OCI-LY1 (cell line): ENCODE measurements at regions not wholly inside any gene's neighbourhood (a gene's known extent, or its start where the extent isn't known, plus 50 kb on each side); places are given as distances from the start of the nearest gene placed in this dataset.

Experiments
- H2AFZ ChIP-seq: fragments of 200-600 bp; sonication (generic), shearing (Covaris generic); 2 replicates; pipeline ENCODE4 v1.6.0; 2014; ENCODE audit warnings: antibody characterized with exemption, mild to moderate bottlenecking, low read length
- H3F3A ChIP-seq: fragments of 200-600 bp; sonication (generic), shearing (Covaris generic); 2 replicates; pipeline ENCODE4 v1.6.0; 2014; ENCODE audit warnings: mild to moderate bottlenecking, antibody characterized with exemption, low read length, moderate library complexity; ENCODE audit not compliant: insufficient read depth
- H3K27ac ChIP-seq: fragments of 200-600 bp; sonication (generic); 2 replicates; pipeline ENCODE4 v1.5.1; 2014; ENCODE audit warnings: low read length, mixed run types, mild to moderate bottlenecking, low read depth; ENCODE audit not compliant: poor library complexity, severe bottlenecking
- H3K27me3 ChIP-seq: fragments of 200-600 bp; sonication (generic); 2 replicates; pipeline ENCODE4 v1.6.0; 2014; ENCODE audit warnings: antibody characterized with exemption, mild to moderate bottlenecking, low read length, moderate library complexity; ENCODE audit not compliant: insufficient read depth
- H3K36me3 ChIP-seq: fragments of 200-600 bp; sonication (generic); 2 replicates; pipeline ENCODE4 v1.6.1; 2014; ENCODE audit warnings: mild to moderate bottlenecking, antibody characterized with exemption, low read length, moderate library complexity, mixed read lengths; ENCODE audit not compliant: insufficient read depth
- H3K4me1 ChIP-seq: fragments of 200-600 bp; sonication (generic); 2 replicates; pipeline ENCODE4 v1.5.1; 2014; ENCODE audit warnings: mild to moderate bottlenecking, low read length, moderate library complexity; ENCODE audit not compliant: insufficient read depth, severe bottlenecking
- H3K4me2 ChIP-seq: fragments of 200-600 bp; sonication (generic), shearing (Covaris generic); 2 replicates; pipeline ENCODE4 v1.6.1; 2014; ENCODE audit warnings: low read length
- H3K4me3 ChIP-seq: fragments of 200-600 bp; sonication (generic); 2 replicates; pipeline ENCODE4 v1.5.1; 2014; ENCODE audit warnings: low read length, low read depth, mild to moderate bottlenecking, mixed read lengths; ENCODE audit not compliant: poor library complexity, severe bottlenecking
- H3K79me2 ChIP-seq: fragments of 200-600 bp; shearing (Covaris generic); 2 replicates; pipeline ENCODE4 v1.6.1; 2016; ENCODE audit warnings: mixed run types, low read length, mixed read lengths; ENCODE audit not compliant: insufficient read depth
- H3K9ac ChIP-seq: fragments of 200-600 bp; sonication (generic), shearing (Covaris generic); 2 replicates; pipeline ENCODE4 v1.6.1; 2014; ENCODE audit warnings: mild to moderate bottlenecking, low read length, mixed read lengths
- H3K9me2 ChIP-seq: fragments of 200-600 bp; sonication (generic), shearing (Covaris generic); 2 replicates; pipeline ENCODE4 v1.6.1; 2014; ENCODE audit warnings: low read depth, mild to moderate bottlenecking, low read length, mixed read lengths
- H3K9me3 ChIP-seq: fragments of 200-600 bp; shearing (Covaris generic); 2 replicates; pipeline ENCODE4 v1.6.1; 2014; ENCODE audit warnings: low read length, mixed read lengths
- H4K20me1 ChIP-seq: fragments of 200-600 bp; sonication (generic), shearing (Covaris generic); 2 replicates; pipeline ENCODE4 v1.6.0; 2016; ENCODE audit warnings: mild to moderate bottlenecking, low read length; ENCODE audit not compliant: insufficient read depth
- CTCF ChIP-seq: fragments of 200-600 bp; sonication (generic), shearing (Covaris generic); IDR thresholded peaks from 2 replicates; pipeline ENCODE4 v1.5.1; 2017; ENCODE audit warnings: mild to moderate bottlenecking, antibody characterized with exemption, low read length, moderate library complexity, mixed read lengths
- EZH2 ChIP-seq: fragments of 200-600 bp; sonication (generic), shearing (Covaris generic); IDR thresholded peaks from 2 replicates; pipeline ENCODE4 v1.8.0; 2017; ENCODE audit warnings: borderline replicate concordance, mixed run types, mild to moderate bottlenecking, antibody characterized with exemption, low read length, moderate library complexity, mixed read lengths

DNA sequence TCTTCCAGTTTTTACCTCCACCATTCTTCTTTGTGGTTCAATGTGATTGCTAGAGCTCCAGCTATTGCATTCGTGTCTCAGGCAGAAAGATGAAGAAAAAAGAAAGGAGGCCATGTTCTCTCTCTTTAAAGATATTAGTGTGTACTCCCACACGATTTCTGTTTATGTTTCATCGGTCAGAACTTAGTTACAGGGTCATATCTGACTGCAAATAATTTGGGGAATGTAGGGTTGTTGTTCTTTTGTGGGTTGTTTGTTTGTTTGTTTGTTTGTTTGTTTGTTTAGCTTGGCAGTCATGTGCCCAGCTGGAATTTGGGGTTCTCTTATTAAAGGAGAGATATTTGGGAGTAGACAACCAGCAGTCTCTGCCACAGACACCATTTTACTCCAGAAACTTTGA is 53.6 kb upstream of the PIK3CG start:
- Histone ChIP-seq H3K79me2 (no peaks in the 10 kb centered on the region), H3K27me3 (no peaks in the 10 kb centered on the region; the same call in 1 of the 2 replicates), H3K36me3 (no peaks in the 10 kb centered on the region), H3F3A (no peaks in the 10 kb centered on the region), H3K9me3 (no peaks in the 10 kb centered on the region), H3K9ac (no peak overlapping the region), H3K9me2 (no peaks in the 10 kb centered on the region), H3K4me3 (no peak overlapping the region), H3K4me2 (no peak overlapping the region), H3K4me1 (no peaks in the 10 kb centered on the region), H4K20me1 (no peaks in the 10 kb centered on the region), H2AFZ (no peak overlapping the region), H3K27ac (no peak overlapping the region)
- TF ChIP-seq EZH2, result no peak
- TF ChIP-seq CTCF, result no peak

GRCh38 chr7:106812027-106812643 is 52.9 kb upstream of the PIK3CG start:
- H2AFZ ChIP-seq, result no peak overlapping the region
- H3F3A ChIP-seq, result no peaks in the 10 kb centered on the region
- no peaks in the 10 kb centered on the region; the same call in 1 of the 2 replicates for H3K27me3 ChIP-seq
- H3K9ac ChIP-seq, result no peak overlapping the region
- H3K9me2 ChIP-seq, result no peaks in the 10 kb centered on the region
- H4K20me1 ChIP-seq, result no peaks in the 10 kb centered on the region
- no peaks in the 10 kb centered on the region for H3K4me1 ChIP-seq
- no peaks in the 10 kb centered on the region for H3K9me3 ChIP-seq
- H3K27ac ChIP-seq, result no peak overlapping the region
- no peak overlapping the region for H3K4me2 ChIP-seq
- H3K79me2 ChIP-seq, result no peaks in the 10 kb centered on the region
- no peaks in the 10 kb centered on the region for H3K36me3 ChIP-seq
- TF ChIP-seq EZH2, result no peak
- H3K4me3 ChIP-seq, result no peak overlapping the region

DNA sequence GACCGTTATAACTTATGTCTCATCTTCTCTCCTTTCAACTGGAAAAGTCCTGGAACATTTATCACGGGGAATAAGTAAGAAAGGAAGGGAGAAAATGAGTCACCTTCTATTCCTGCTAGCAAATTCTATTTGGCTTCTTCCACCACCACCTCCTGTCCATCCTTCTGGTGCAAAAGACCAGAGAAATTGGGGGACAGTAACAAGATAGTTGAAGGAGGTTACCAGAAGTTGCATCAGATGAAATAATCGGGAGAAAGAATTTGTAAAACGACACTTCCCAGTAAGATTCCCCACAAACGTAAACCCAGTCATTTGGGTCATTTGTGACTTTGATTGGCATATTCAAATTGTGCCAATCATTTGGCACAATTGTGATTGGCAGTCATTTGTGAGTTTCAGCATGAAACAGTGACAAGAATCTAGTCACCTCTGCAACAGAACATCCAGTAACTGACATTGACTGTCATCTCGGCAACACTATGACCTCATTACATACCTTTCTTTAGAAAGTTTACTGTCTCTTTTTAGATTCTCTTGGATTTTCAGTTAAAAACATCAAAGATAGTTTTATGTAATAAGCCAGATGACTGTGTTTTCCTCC is 51.3 kb upstream of the PIK3CG start:
- TF ChIP-seq EZH2, result no peak
- TF ChIP-seq CTCF, result no peak
- no peaks in the 10 kb centered on the region for H3K9me3 ChIP-seq
- no peak overlapping the region for H2AFZ ChIP-seq
- no peaks in the 10 kb centered on the region for H3K79me2 ChIP-seq
- no peak overlapping the region for H3K4me3 ChIP-seq
- H3K4me1 ChIP-seq, result no peaks in the 10 kb centered on the region
- H4K20me1 ChIP-seq, result no peaks in the 10 kb centered on the region
- H3K4me2 ChIP-seq, result no peak overlapping the region
- no peaks in the 10 kb centered on the region for H3K9me2 ChIP-seq
- H3K36me3 ChIP-seq, result no peaks in the 10 kb centered on the region
- no peaks in the 10 kb centered on the region; the same call in 1 of the 2 replicates for H3K27me3 ChIP-seq
- H3K9ac ChIP-seq, result no peak overlapping the region
- H3F3A ChIP-seq, result no peaks in the 10 kb centered on the region
- no peak overlapping the region for H3K27ac ChIP-seq

- Histone ChIP-seq H4K20me1 (no peaks in the 10 kb centered on the region), H3K27me3 (no peaks in the 10 kb centered on the region; the same call in 1 of the 2 replicates), H2AFZ (no peak overlapping the region), H3K9me2 (no peaks in the 10 kb centered on the region), H3K9ac (no peak overlapping the region), H3K27ac (no peak overlapping the region), H3K4me3 (no peak overlapping the region), H3K9me3 (no peaks in the 10 kb centered on the region), H3K36me3 (no peaks in the 10 kb centered on the region), H3F3A (no peaks in the 10 kb centered on the region), H3K4me1 (no peaks in the 10 kb centered on the region), H3K79me2 (no peaks in the 10 kb centered on the region), H3K4me2 (no peak overlapping the region)
- TF ChIP-seq CTCF, result no peak
- no peak for TF ChIP-seq EZH2
Observed at GRCh38 chr7:106814887-106815286, 50.2 kb upstream of the PIK3CG start.
